Muscle of leg (tissue), 3 donors: ENCODE measurements at regions not wholly inside any gene's neighbourhood (a gene's known extent, or its start where the extent isn't known, plus 50 kb on each side); places are given as distances from the start of the nearest gene placed in this dataset.

Source experiments
- DNase-seq: peaks from one replicate; pipeline ENCODE4 v3.0.0; 2013
- H3K27ac ChIP-seq: one replicate; pipeline ENCODE4 v1.5.1; 2013; ENCODE audit warnings: mild to moderate bottlenecking, low read length, control low read depth
- H3K27me3 ChIP-seq: one replicate; pipeline ENCODE4 v1.6.1; 2013; ENCODE audit warnings: low read length; ENCODE audit not compliant: control insufficient read depth, insufficient read depth
- H3K36me3 ChIP-seq: one replicate; pipeline ENCODE4 v1.6.1; 2013; ENCODE audit warnings: low read length; ENCODE audit not compliant: control insufficient read depth, insufficient read depth
- H3K4me1 ChIP-seq: one replicate; pipeline ENCODE4 v1.6.1; 2013; ENCODE audit warnings: low read length; ENCODE audit not compliant: control insufficient read depth, insufficient read depth
- H3K4me3 ChIP-seq: one replicate; pipeline ENCODE4 v1.5.1; 2013; ENCODE audit warnings: low read length, control low read depth
- H3K9me3 ChIP-seq: replicated peaks from 2 replicates; pipeline ENCODE4 v1.6.1; 2013; ENCODE audit warnings: low read depth, low read length; ENCODE audit not compliant: control insufficient read depth
- whole genome bisulfite sequencing: methylation state at CpG from one replicate; pipeline ENCODE4 v1.1.5; 2013; ENCODE audit warnings: missing lambda C conversion rate; ENCODE audit not compliant: insufficient coverage; 5-methylcytosine and 5-hydroxymethylcytosine counted together

- 96% methylated on average over 3 of the region's 3 CpGs for WGBS
- no peak for DNase-seq
- no peaks in the 10 kb centered on the region for H3K36me3 ChIP-seq
- H3K9me3 ChIP-seq: no peaks in the 10 kb centered on the region
- H3K27ac ChIP-seq: no peak overlapping the region
- H3K27me3 ChIP-seq: no peaks in the 10 kb centered on the region
- no peaks in the 10 kb centered on the region for H3K4me1 ChIP-seq
- H3K4me3 ChIP-seq: no peak overlapping the region
Measured at GRCh38 chr6:74549746-74550145, 656.1 kb downstream of the COL12A1 start.

GRCh38 chr6:74534465-74535211 is 671.2 kb downstream of the COL12A1 start:
- no peak overlapping the region for H3K4me3 ChIP-seq
- H3K9me3 ChIP-seq: peaks cover 6% of the 10 kb centered on the region
- H3K27ac ChIP-seq: peak overlapping the region; percentile 45
- 20% methylated on average over 1 of the region's 2 CpGs for WGBS
- peak; percentile 67 for DNase-seq
- H3K27me3 ChIP-seq: no peaks in the 10 kb centered on the region
- no peaks in the 10 kb centered on the region for H3K4me1 ChIP-seq
- H3K36me3 ChIP-seq: no peaks in the 10 kb centered on the region

GRCh38 chr6:74519163-74519562 is 686.7 kb downstream of the COL12A1 start:
- no peak overlapping the region for H3K4me3 ChIP-seq
- H3K36me3 ChIP-seq: no peaks in the 10 kb centered on the region
- H3K9me3 ChIP-seq: peaks cover 5% of the 10 kb centered on the region
- H3K4me1 ChIP-seq: no peaks in the 10 kb centered on the region
- no peaks in the 10 kb centered on the region for H3K27me3 ChIP-seq
- H3K27ac ChIP-seq: no peak overlapping the region
- no CpG with 5 or more reads among the region's 1 CpG for WGBS
- DNase-seq: peak; percentile 60

GRCh38 chr6:74518035-74518434 is 687.8 kb downstream of the COL12A1 start:
- H3K9me3 ChIP-seq: peaks cover 5% of the 10 kb centered on the region

GRCh38 chr6:74510878-74511277 is 695.0 kb downstream of the COL12A1 start:
- peaks cover 12% of the 10 kb centered on the region for H3K9me3 ChIP-seq
- no peak overlapping the region for H3K27ac ChIP-seq

More at GRCh38 chr6:74518035-74518434, 687.8 kb downstream of the COL12A1 start:
- Histone ChIP-seq H3K4me3 (no peak overlapping the region), H3K36me3 (no peaks in the 10 kb centered on the region), H3K27me3 (no peaks in the 10 kb centered on the region), H3K4me1 (no peaks in the 10 kb centered on the region), H3K27ac (no peak overlapping the region)
- DNase-seq: no peak
- WGBS: 100% methylated on average over 1 of the region's 1 CpG

GRCh38 chr6:74507649-74508048 is 698.2 kb downstream of the COL12A1 start:
- DNase-seq: peak; percentile 85
- no peaks in the 10 kb centered on the region for H3K27me3 ChIP-seq
- H3K9me3 ChIP-seq: peaks cover 29% of the 10 kb centered on the region
- H3K36me3 ChIP-seq: no peaks in the 10 kb centered on the region
- peak overlapping the region; percentile 37 for H3K27ac ChIP-seq
- no peaks in the 10 kb centered on the region for H3K4me1 ChIP-seq
- 60% methylated on average over 1 of the region's 1 CpG for WGBS
- no peak overlapping the region for H3K4me3 ChIP-seq

More at GRCh38 chr6:74510878-74511277, 695.0 kb downstream of the COL12A1 start:
- no peak overlapping the region for H3K4me3 ChIP-seq
- H3K27me3 ChIP-seq: no peaks in the 10 kb centered on the region
- DNase-seq: no peak
- WGBS: no CpG with 5 or more reads among the region's 3 CpGs
- no peaks in the 10 kb centered on the region for H3K36me3 ChIP-seq
- H3K4me1 ChIP-seq: no peaks in the 10 kb centered on the region

GRCh38 chr6:74505391-74505790 is 700.5 kb downstream of the COL12A1 start:
- H3K4me1 ChIP-seq: no peaks in the 10 kb centered on the region
- peaks cover 27% of the 10 kb centered on the region for H3K9me3 ChIP-seq
- no peak for DNase-seq
- H3K36me3 ChIP-seq: no peaks in the 10 kb centered on the region
- no peak overlapping the region for H3K4me3 ChIP-seq
- no peak overlapping the region for H3K27ac ChIP-seq
- H3K27me3 ChIP-seq: no peaks in the 10 kb centered on the region
- WGBS: no CpG with 5 or more reads among the region's 1 CpG

- Histone ChIP-seq H3K4me3 (no peak overlapping the region), H3K9me3 (peaks cover 24% of the 10 kb centered on the region), H3K27me3 (no peaks in the 10 kb centered on the region), H3K27ac (no peak overlapping the region), H3K36me3 (no peaks in the 10 kb centered on the region), H3K4me1 (no peaks in the 10 kb centered on the region)
- no CpG with 5 or more reads among the region's 3 CpGs for WGBS
- no peak for DNase-seq
Measured at GRCh38 chr6:74504941-74505340, 700.9 kb downstream of the COL12A1 start.

- H3K27me3 ChIP-seq: no peaks in the 10 kb centered on the region
- peak; percentile 31 for DNase-seq
- no peaks in the 10 kb centered on the region for H3K4me1 ChIP-seq
- H3K9me3 ChIP-seq: no peaks in the 10 kb centered on the region
- no peak overlapping the region for H3K4me3 ChIP-seq
- no CpG with 5 or more reads among the region's 1 CpG for WGBS
- H3K27ac ChIP-seq: no peak overlapping the region
- no peaks in the 10 kb centered on the region for H3K36me3 ChIP-seq
Measured at GRCh38 chr6:74492587-74492986, 713.3 kb downstream of the COL12A1 start.

- Histone ChIP-seq H3K9me3 (no peaks in the 10 kb centered on the region), H3K27me3 (no peaks in the 10 kb centered on the region), H3K27ac (no peak overlapping the region), H3K4me3 (no peak overlapping the region), H3K4me1 (no peaks in the 10 kb centered on the region), H3K36me3 (no peaks in the 10 kb centered on the region)
- DNase-seq: no peak
- WGBS: 64% methylated on average over 1 of the region's 2 CpGs
Measured at GRCh38 chr6:74491844-74492374, 713.9 kb downstream of the COL12A1 start.
